ENCODE measurements at regions not wholly inside any gene's neighbourhood (a gene's known extent, or its start where the extent isn't known, plus 50 kb on each side); places are given as distances from the start of the nearest gene placed in this dataset.

- TF ChIP-seq, protein P1, sequence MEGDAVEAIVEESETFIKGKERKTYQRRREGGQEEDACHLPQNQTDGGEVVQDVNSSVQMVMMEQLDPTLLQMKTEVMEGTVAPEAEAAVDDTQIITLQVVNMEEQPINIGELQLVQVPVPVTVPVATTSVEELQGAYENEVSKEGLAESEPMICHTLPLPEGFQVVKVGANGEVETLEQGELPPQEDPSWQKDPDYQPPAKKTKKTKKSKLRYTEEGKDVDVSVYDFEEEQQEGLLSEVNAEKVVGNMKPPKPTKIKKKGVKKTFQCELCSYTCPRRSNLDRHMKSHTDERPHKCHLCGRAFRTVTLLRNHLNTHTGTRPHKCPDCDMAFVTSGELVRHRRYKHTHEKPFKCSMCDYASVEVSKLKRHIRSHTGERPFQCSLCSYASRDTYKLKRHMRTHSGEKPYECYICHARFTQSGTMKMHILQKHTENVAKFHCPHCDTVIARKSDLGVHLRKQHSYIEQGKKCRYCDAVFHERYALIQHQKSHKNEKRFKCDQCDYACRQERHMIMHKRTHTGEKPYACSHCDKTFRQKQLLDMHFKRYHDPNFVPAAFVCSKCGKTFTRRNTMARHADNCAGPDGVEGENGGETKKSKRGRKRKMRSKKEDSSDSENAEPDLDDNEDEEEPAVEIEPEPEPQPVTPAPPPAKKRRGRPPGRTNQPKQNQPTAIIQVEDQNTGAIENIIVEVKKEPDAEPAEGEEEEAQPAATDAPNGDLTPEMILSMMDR (IDR thresholded peaks at IDR 0.05): no peak
- TF ChIP-seq POLR2AphosphoS5 (IDR thresholded peaks at IDR 0.05) (no peak), POLR2A (IDR thresholded peaks at IDR 0.05) (no peak)
Observed at GRCh38 chr10:90171014-90171722, 469.8 kb downstream of the KIF20B start.
